ENCODE measurements at regions not wholly inside any gene's neighbourhood (a gene's known extent, or its start where the extent isn't known, plus 50 kb on each side); places are given as distances from the start of the nearest gene placed in this dataset.

DNA sequence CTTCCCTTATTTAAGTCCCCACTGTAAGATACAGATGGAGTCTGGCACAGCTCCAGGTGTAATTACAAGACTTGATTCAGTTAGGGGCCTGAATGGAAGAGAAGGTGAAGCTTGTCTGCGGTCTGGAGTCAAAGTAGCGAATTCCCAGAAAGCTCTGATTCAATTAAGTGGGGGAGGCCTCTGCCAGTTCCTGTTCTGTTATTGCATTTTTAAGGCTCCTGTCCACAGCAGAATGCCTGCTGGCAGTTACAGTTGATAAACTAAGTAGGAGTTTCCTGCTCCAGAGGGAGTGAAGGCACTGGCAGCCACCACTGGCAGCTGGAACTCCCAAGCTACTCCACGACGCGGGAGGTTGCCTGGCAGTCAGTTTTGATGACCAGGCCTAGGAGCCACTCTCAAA lies 181.1 kb downstream of the SOCS6 start:
- TF ChIP-seq, protein P1, sequence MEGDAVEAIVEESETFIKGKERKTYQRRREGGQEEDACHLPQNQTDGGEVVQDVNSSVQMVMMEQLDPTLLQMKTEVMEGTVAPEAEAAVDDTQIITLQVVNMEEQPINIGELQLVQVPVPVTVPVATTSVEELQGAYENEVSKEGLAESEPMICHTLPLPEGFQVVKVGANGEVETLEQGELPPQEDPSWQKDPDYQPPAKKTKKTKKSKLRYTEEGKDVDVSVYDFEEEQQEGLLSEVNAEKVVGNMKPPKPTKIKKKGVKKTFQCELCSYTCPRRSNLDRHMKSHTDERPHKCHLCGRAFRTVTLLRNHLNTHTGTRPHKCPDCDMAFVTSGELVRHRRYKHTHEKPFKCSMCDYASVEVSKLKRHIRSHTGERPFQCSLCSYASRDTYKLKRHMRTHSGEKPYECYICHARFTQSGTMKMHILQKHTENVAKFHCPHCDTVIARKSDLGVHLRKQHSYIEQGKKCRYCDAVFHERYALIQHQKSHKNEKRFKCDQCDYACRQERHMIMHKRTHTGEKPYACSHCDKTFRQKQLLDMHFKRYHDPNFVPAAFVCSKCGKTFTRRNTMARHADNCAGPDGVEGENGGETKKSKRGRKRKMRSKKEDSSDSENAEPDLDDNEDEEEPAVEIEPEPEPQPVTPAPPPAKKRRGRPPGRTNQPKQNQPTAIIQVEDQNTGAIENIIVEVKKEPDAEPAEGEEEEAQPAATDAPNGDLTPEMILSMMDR (IDR thresholded peaks at IDR 0.05; ENCODE audit: low read length) = no peak
- TF ChIP-seq EZH2 (optimal IDR thresholded peaks at IDR 0.05; ENCODE audit: low read depth, low read length) = no peak
